WTC11 (cell line): ENCODE measurements at regions not wholly inside any gene's neighbourhood (a gene's known extent, or its start where the extent isn't known, plus 50 kb on each side); places are given as distances from the start of the nearest gene placed in this dataset.
"Not testable (repeated sequence)": the region's sequence is repeated elsewhere in the genome, so short reads cannot be mapped to it uniquely, and the experiment has no call there.

ENCODE experiments used
- ATAC-seq: fragments of 200-7000 bp; cut with Tn5 transposase; 2 replicates; pipeline ENCODE4 v1.10.0; 2021; ENCODE audit warnings: mild to moderate bottlenecking, moderate library complexity
- CTCF ChIA-PET: fragments of 300-600 bp; sonication (Branson Sonifier 250); formaldehyde crosslinking; loops from one replicate; lab custom pipeline; 2021; ENCODE audit warnings: antibody characterized with exemption; lab: Charles Lee
- POLR2A ChIA-PET: fragments of 350-600 bp; sonication (Branson Sonifier 250); formaldehyde crosslinking; loops from one replicate; lab custom pipeline; 2021; ENCODE audit warnings: antibody characterized with exemption; lab: Charles Lee
- DNase-seq: peaks from one replicate; pipeline ENCODE4 v3.0.0; 2021; ENCODE audit warnings: low spot score
- H3K27ac Mint-ChIP-seq: 2 replicates; pipeline ENCODE4 v1.8.0; 2021; ENCODE audit warnings: mixed read lengths
- H3K27me3 Mint-ChIP-seq: 2 replicates; pipeline ENCODE4 v1.8.0; 2021; ENCODE audit warnings: low read depth, mild to moderate bottlenecking, moderate library complexity, mixed read lengths
- H3K36me3 Mint-ChIP-seq: 2 replicates; pipeline ENCODE4 v1.8.0; 2021; ENCODE audit warnings: mixed read lengths
- H3K4me1 Mint-ChIP-seq: 2 replicates; pipeline ENCODE4 v1.8.0; 2022; ENCODE audit warnings: mixed read lengths
- H3K4me3 Mint-ChIP-seq: 2 replicates; pipeline ENCODE4 v1.8.0; 2021; ENCODE audit warnings: mild to moderate bottlenecking, moderate library complexity, mixed read lengths
- H3K9me3 Mint-ChIP-seq: 2 replicates; pipeline ENCODE4 v1.8.0; 2021; ENCODE audit warnings: mixed read lengths
- ESRRA ChIP-seq: sonication (generic); formaldehyde crosslinking; IDR thresholded peaks from 2 replicates; pipeline ENCODE4 v1.8.1; 2022; ENCODE audit warnings: mild to moderate bottlenecking, missing genetic modification reagents, borderline replicate concordance
- GTF2I ChIP-seq: fragments of 250-450 bp; sonication (Bioruptor Pico); conservative IDR thresholded peaks from 2 replicates; pipeline ENCODE4 v1.4.0; 2021; ENCODE audit warnings: mild to moderate bottlenecking
- NR2C2 ChIP-seq: sonication (generic); formaldehyde crosslinking; IDR thresholded peaks from 2 replicates; pipeline ENCODE4 v1.8.0; 2022; ENCODE audit warnings: mild to moderate bottlenecking, missing genetic modification reagents
- NR3C1 ChIP-seq: sonication (generic); formaldehyde crosslinking; conservative IDR thresholded peaks from 2 replicates; pipeline ENCODE4 v1.8.1; 2023; ENCODE audit warnings: low read depth, mild to moderate bottlenecking, missing genetic modification reagents
- OVOL2 ChIP-seq: fragments of 250-450 bp; sonication (Bioruptor Pico); IDR thresholded peaks from 2 replicates; pipeline ENCODE4 v1.9.0; 2021; ENCODE audit warnings: mild to moderate bottlenecking, borderline replicate concordance
- SMAD3 ChIP-seq: sonication (generic); formaldehyde crosslinking; IDR thresholded peaks from 2 replicates; pipeline ENCODE4 v1.8.0; 2022; ENCODE audit warnings: missing genetic modification reagents, mild to moderate bottlenecking, borderline replicate concordance
- STAT6 ChIP-seq: sonication (generic); formaldehyde crosslinking; conservative IDR thresholded peaks from 2 replicates; pipeline ENCODE4 v1.8.1; 2023; ENCODE audit warnings: mild to moderate bottlenecking, low read depth, missing genetic modification reagents, moderate library complexity
- TEAD1 ChIP-seq: sonication (generic); formaldehyde crosslinking; IDR thresholded peaks from 2 replicates; pipeline ENCODE4 v1.8.0; 2022; ENCODE audit warnings: mild to moderate bottlenecking, missing genetic modification reagents
- TEAD4 ChIP-seq: sonication (generic); formaldehyde crosslinking; IDR thresholded peaks from 2 replicates; pipeline ENCODE4 v1.8.0; 2022; ENCODE audit warnings: mild to moderate bottlenecking, missing genetic modification reagents
- ZBTB21 ChIP-seq: sonication (generic); formaldehyde crosslinking; IDR thresholded peaks from 2 replicates; pipeline ENCODE4 v1.8.1; 2023; ENCODE audit warnings: mild to moderate bottlenecking, missing genetic modification reagents, borderline replicate concordance
- ZNF232 ChIP-seq: sonication (generic); formaldehyde crosslinking; IDR thresholded peaks from 2 replicates; pipeline ENCODE4 v1.8.0; 2022; ENCODE audit warnings: mild to moderate bottlenecking, missing genetic modification reagents
- ZNF263 ChIP-seq: sonication (generic); formaldehyde crosslinking; IDR thresholded peaks from 2 replicates; pipeline ENCODE4 v1.8.1; 2022; ENCODE audit warnings: low read depth, mild to moderate bottlenecking, moderate library complexity, missing genetic modification reagents
- ZNF416 ChIP-seq: fragments of 250-450 bp; sonication (Bioruptor Pico); IDR thresholded peaks from 2 replicates; pipeline ENCODE4 v1.9.0; 2021; ENCODE audit warnings: mild to moderate bottlenecking, inconsistent platforms
- ZNF423 ChIP-seq: fragments of 250-450 bp; sonication (Bioruptor Pico); IDR thresholded peaks from 2 replicates; pipeline ENCODE4 v2.1.2; 2022; ENCODE audit warnings: mild to moderate bottlenecking, moderate library complexity
- ZNF671 ChIP-seq: fragments of 250-450 bp; sonication (Bioruptor Pico); IDR thresholded peaks from 2 replicates; pipeline ENCODE4 v1.8.0; 2021; ENCODE audit warnings: mild to moderate bottlenecking
- TF ChIP-seq, protein P1 (sequence below): sonication (generic); formaldehyde crosslinking; IDR thresholded peaks from 2 replicates; pipeline ENCODE4 v1.8.0; 2023; ENCODE audit warnings: mild to moderate bottlenecking, missing genetic modification reagents
- TF ChIP-seq, protein P2 (sequence below): sonication (generic); formaldehyde crosslinking; conservative IDR thresholded peaks from 2 replicates; pipeline ENCODE4 v1.8.1; 2022; ENCODE audit warnings: mild to moderate bottlenecking, missing genetic modification reagents

DNA sequence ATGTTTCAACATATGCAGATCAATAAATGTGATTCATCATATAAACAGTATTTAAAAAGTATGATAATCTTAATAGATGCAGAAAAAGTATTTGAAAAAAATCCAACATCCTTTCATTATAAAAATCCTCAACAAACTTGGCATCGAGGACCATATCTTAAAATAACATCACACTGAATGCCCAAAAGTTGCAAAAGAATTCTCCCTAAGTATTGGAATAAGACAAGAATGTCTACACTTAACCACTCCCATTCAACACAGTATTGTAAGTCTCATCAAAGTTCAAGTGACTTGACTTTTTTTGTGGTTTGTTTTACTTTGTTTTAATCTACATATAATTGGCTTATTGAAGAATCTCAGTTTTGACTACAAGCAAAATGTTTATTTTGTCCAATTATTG lies 779.0 kb upstream of the SLIT2 start (continued):
- TF ChIP-seq, protein P1, sequence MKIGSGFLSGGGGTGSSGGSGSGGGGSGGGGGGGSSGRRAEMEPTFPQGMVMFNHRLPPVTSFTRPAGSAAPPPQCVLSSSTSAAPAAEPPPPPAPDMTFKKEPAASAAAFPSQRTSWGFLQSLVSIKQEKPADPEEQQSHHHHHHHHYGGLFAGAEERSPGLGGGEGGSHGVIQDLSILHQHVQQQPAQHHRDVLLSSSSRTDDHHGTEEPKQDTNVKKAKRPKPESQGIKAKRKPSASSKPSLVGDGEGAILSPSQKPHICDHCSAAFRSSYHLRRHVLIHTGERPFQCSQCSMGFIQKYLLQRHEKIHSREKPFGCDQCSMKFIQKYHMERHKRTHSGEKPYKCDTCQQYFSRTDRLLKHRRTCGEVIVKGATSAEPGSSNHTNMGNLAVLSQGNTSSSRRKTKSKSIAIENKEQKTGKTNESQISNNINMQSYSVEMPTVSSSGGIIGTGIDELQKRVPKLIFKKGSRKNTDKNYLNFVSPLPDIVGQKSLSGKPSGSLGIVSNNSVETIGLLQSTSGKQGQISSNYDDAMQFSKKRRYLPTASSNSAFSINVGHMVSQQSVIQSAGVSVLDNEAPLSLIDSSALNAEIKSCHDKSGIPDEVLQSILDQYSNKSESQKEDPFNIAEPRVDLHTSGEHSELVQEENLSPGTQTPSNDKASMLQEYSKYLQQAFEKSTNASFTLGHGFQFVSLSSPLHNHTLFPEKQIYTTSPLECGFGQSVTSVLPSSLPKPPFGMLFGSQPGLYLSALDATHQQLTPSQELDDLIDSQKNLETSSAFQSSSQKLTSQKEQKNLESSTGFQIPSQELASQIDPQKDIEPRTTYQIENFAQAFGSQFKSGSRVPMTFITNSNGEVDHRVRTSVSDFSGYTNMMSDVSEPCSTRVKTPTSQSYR, result no peak
- TF ChIP-seq STAT6 (CRISPR knock-in tag) (no peak), ZNF423 (CRISPR knock-in tag) (no peak), ZNF671 (CRISPR knock-in tag) (no peak), ZNF263 (CRISPR knock-in tag) (no peak), ZNF232 (CRISPR knock-in tag) (no peak), GTF2I (CRISPR knock-in tag) (no peak), NR2C2 (CRISPR knock-in tag) (no peak), ZBTB21 (CRISPR knock-in tag) (no peak), ZNF416 (CRISPR knock-in tag) (no peak)
- TF ChIP-seq, protein P2, sequence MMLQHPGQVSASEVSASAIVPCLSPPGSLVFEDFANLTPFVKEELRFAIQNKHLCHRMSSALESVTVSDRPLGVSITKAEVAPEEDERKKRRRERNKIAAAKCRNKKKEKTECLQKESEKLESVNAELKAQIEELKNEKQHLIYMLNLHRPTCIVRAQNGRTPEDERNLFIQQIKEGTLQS (CRISPR knock-in tag), result no peak

DNA sequence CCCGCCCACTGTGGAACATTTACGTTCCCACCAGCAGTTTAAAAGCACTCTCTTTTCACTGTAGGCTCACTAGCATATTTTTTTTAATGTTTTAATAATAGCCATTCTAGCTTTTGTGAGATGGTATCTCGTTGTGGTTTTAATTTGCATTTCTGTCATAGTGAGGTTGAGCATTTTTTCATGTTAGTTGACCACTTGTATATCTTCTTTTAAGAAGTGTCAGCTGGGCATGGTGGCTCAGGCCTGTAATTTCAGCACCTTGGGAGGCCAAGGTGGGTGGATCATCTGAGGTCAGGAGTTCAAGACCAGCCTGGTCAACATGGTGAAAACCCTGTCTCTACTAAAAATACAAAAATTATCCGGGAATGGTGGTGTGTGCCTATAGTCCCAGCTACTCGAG lies 781.7 kb upstream of the SLIT2 start:
- peaks cover 16% of the 10 kb centered on the region for H3K9me3 Mint-ChIP-seq
- DNase-seq, POLR2A ChIA-PET, H3K36me3 Mint-ChIP-seq, ATAC-seq, H3K4me3 Mint-ChIP-seq, H3K27ac Mint-ChIP-seq, H3K4me1 Mint-ChIP-seq, CTCF ChIA-PET, H3K27me3 Mint-ChIP-seq: not testable (repeated sequence)

GRCh38 chr4:19462117-19462516 lies 789.6 kb upstream of the SLIT2 start:
- TF ChIP-seq TEAD4 (CRISPR knock-in tag), result no peak
- no peak for TF ChIP-seq TEAD1 (CRISPR knock-in tag)
- TF ChIP-seq ESRRA, result no peak
- TF ChIP-seq NR3C1 (CRISPR knock-in tag), result no peak
- Mint-ChIP-seq H3K27ac (no peak overlapping the region), H3K27me3 (peaks cover 5% of the 10 kb centered on the region; the same call in 1 of the 2 replicates), H3K36me3 (no peaks in the 10 kb centered on the region), H3K4me1 (peaks cover 6% of the 10 kb centered on the region; the same call in 1 of the 2 replicates), H3K4me3 (no peak overlapping the region), H3K9me3 (no peaks in the 10 kb centered on the region)
- ATAC-seq (no peak), DNase-seq (no peak)
- CTCF ChIA-PET, result no interaction called here
- POLR2A ChIA-PET, result no interaction called here

DNA sequence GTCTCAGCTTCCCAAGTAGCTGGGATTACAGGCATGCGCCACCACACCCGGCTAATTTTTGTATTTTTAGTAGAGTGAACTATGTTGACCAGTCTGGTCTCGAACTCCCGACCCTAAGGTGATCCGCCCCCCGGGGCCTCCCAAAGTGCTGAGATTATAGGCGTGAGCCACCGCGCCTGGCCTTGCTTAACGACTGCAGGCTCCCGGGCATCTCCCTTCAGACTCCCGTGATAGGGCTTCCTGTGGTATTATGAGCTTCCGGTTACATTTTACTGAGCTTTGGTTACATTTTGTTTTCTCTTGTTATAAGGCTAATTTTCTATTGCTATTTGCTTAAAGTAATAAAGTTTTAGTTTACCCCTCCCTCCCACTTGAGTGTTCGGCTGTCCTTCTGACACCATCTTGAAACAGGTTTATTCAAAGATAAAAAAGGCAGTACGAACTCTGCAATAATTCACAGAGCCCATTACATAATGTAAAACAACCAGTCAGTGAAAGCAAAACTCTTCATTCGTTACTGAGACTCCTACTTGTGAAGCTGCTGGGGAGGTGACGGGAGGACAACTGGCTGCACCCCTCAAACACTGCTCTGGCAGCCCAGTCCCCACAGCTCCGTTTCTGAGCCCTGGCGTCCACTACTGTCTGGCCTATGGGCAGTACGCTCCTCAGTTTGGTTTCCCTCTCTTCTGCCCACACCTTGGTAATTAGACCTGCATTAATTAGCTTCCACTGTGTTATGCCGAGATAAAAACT lies 795.7 kb upstream of the SLIT2 start:
- no peak for ATAC-seq
- Mint-ChIP-seq H3K36me3 (peaks cover 5% of the 10 kb centered on the region), H3K4me3 (no peak overlapping the region), H3K4me1 (no peaks in the 10 kb centered on the region), H3K27me3 (no peaks in the 10 kb centered on the region), H3K27ac (no peak overlapping the region), H3K9me3 (peaks cover 21% of the 10 kb centered on the region)
- DNase-seq, result no peak
- ChIA-PET POLR2A (no interaction called here), CTCF (no interaction called here)
- TF ChIP-seq OVOL2 (CRISPR knock-in tag) (no peak), SMAD3 (CRISPR knock-in tag) (no peak), GTF2I (CRISPR knock-in tag) (no peak)
